DND-41 (cell line): ENCODE measurements at regions not wholly inside any gene's neighbourhood (a gene's known extent, or its start where the extent isn't known, plus 50 kb on each side); places are given as distances from the start of the nearest gene placed in this dataset.
A peak's percentile ranks its signal among the peaks of the same experiment; 100 is the strongest.

Source experiments
- ATAC-seq: fragments of 200-7000 bp; cut with Tn5 transposase; 3 replicates; pipeline ENCODE4 v1.9.1; 2021; ENCODE audit warnings: low read depth; ENCODE audit not compliant: insufficient read depth
- DNase-seq: peaks from one replicate; pipeline ENCODE4 v3.0.0-alpha.2; 2020
- H2AFZ ChIP-seq: 2 replicates; pipeline ENCODE4 v1.6.0; 2012; ENCODE audit warnings: low read depth, low read length
- H3K27ac ChIP-seq: 2 replicates; pipeline ENCODE4 v1.5.1; 2012; ENCODE audit warnings: low read length, inconsistent platforms
- H3K27me3 ChIP-seq: fragments of 200-600 bp; sonication (generic); 2 replicates; pipeline ENCODE4 v1.6.0; 2012; ENCODE audit warnings: low read length, mild to moderate bottlenecking, inconsistent platforms; ENCODE audit not compliant: insufficient read depth, poor library complexity
- H3K36me3 ChIP-seq: 2 replicates; pipeline ENCODE4 v1.5.1; 2012; ENCODE audit warnings: low read length, inconsistent platforms; ENCODE audit not compliant: insufficient read depth
- H3K4me1 ChIP-seq: 2 replicates; pipeline ENCODE4 v1.5.1; 2012; ENCODE audit warnings: mild to moderate bottlenecking, low read length; ENCODE audit not compliant: insufficient read depth
- H3K4me2 ChIP-seq: 2 replicates; pipeline ENCODE4 v1.6.0; 2012; ENCODE audit warnings: mild to moderate bottlenecking, moderate library complexity, low read length, inconsistent platforms; ENCODE audit not compliant: insufficient read depth
- H3K4me3 ChIP-seq, 2 experiments: fragments of 200-600 bp in 1 of 2; shearing (Covaris generic) in 1 of 2; 2 replicates each; pipeline ENCODE4 v1.5.1; 2012 to 2016; ENCODE audit warnings: inconsistent platforms in 2 of 2, low read length in 2 of 2, mild to moderate bottlenecking in 2 of 2, low read depth in 1 of 2, moderate library complexity in 1 of 2
- H3K79me2 ChIP-seq: 2 replicates; pipeline ENCODE4 v1.6.0; 2012; ENCODE audit warnings: low read length, inconsistent platforms; ENCODE audit not compliant: insufficient read depth
- H3K9ac ChIP-seq: 2 replicates; pipeline ENCODE4 v1.6.0; 2012; ENCODE audit warnings: low read depth, mild to moderate bottlenecking, inconsistent platforms, low read length, moderate library complexity
- H3K9me3 ChIP-seq: 2 replicates; pipeline ENCODE4 v1.5.1; 2012; ENCODE audit warnings: low read length, moderate library complexity, mild to moderate bottlenecking, inconsistent platforms; ENCODE audit not compliant: insufficient read depth, severe bottlenecking
- H4K20me1 ChIP-seq: 2 replicates; pipeline ENCODE4 v1.6.0; 2012; ENCODE audit warnings: low read length; ENCODE audit not compliant: insufficient read depth
- EZH2 ChIP-seq: IDR thresholded peaks from 3 replicates; pipeline ENCODE4 v1.6.1; 2012; ENCODE audit warnings: borderline replicate concordance, low read depth, mild to moderate bottlenecking, moderate library complexity, low read length, inconsistent platforms; ENCODE audit not compliant: severe bottlenecking
- TF ChIP-seq, protein P1 (sequence below): IDR thresholded peaks from 2 replicates; pipeline ENCODE4 v1.5.1; 2012; ENCODE audit warnings: borderline replicate concordance, low read length, moderate library complexity, mild to moderate bottlenecking; ENCODE audit not compliant: poor library complexity, severe bottlenecking; ENCODE audit errors: extremely low read depth

DNA sequence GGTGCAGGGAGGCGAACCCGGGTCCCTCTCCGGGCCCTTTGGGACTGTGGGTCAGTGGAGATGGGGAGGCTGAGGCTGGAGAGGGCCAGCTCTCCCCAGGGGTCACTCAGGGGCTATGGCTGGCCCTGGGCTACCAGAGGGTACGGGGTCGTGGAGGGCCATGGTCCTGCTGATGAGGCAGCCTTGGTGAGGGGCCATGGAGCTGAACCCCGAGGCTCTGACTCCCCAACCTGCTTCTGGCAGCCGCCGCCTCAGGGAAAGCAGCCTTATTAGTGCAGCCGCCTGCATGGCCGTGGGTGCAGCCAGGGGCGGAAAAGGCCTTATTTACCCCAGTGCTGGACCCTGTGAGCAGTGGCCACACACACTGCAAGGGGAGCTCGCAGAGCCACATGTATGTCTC lies 139.4 kb downstream of the MIAT start:
- Histone ChIP-seq H3K4me3 (no peak overlapping the region), H3K79me2 (no peaks in the 10 kb centered on the region), H3K9ac (no peak overlapping the region), H4K20me1 (no peaks in the 10 kb centered on the region), H3K4me2 (no peak overlapping the region), H3K4me1 (no peaks in the 10 kb centered on the region), H3K36me3 (peaks cover 6% of the 10 kb centered on the region; the same call in 1 of the 2 replicates), H3K27ac (no peak overlapping the region), H3K27me3 (no peaks in the 10 kb centered on the region), H2AFZ (no peak overlapping the region), H3K9me3 (no peaks in the 10 kb centered on the region)
- ATAC-seq (no peak), DNase-seq (no peak)
- TF ChIP-seq, protein P1, sequence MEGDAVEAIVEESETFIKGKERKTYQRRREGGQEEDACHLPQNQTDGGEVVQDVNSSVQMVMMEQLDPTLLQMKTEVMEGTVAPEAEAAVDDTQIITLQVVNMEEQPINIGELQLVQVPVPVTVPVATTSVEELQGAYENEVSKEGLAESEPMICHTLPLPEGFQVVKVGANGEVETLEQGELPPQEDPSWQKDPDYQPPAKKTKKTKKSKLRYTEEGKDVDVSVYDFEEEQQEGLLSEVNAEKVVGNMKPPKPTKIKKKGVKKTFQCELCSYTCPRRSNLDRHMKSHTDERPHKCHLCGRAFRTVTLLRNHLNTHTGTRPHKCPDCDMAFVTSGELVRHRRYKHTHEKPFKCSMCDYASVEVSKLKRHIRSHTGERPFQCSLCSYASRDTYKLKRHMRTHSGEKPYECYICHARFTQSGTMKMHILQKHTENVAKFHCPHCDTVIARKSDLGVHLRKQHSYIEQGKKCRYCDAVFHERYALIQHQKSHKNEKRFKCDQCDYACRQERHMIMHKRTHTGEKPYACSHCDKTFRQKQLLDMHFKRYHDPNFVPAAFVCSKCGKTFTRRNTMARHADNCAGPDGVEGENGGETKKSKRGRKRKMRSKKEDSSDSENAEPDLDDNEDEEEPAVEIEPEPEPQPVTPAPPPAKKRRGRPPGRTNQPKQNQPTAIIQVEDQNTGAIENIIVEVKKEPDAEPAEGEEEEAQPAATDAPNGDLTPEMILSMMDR, result no peak
- no peak for TF ChIP-seq EZH2

GRCh38 chr22:26797910-26798309 lies 140.5 kb downstream of the MIAT start:
- Histone ChIP-seq H3K79me2 (no peaks in the 10 kb centered on the region), H3K36me3 (peaks cover 3% of the 10 kb centered on the region; the same call in 1 of the 2 replicates), H2AFZ (no peak overlapping the region), H3K4me3 (no peak overlapping the region), H3K27ac (no peak overlapping the region), H3K9ac (no peak overlapping the region), H4K20me1 (no peaks in the 10 kb centered on the region), H3K9me3 (no peaks in the 10 kb centered on the region), H3K4me2 (no peak overlapping the region), H3K4me1 (no peaks in the 10 kb centered on the region), H3K27me3 (no peaks in the 10 kb centered on the region)
- ATAC-seq, result no peak
- TF ChIP-seq, protein P1, result peak; percentile 30
- TF ChIP-seq EZH2, result no peak
- DNase-seq, result no peak

GRCh38 chr22:26798462-26799065 lies 141.2 kb downstream of the MIAT start:
- no peak overlapping the region for H2AFZ ChIP-seq
- H3K27ac ChIP-seq, result no peak overlapping the region
- H3K79me2 ChIP-seq, result no peaks in the 10 kb centered on the region
- H3K36me3 ChIP-seq, result no peaks in the 10 kb centered on the region; the same call in 1 of the 2 replicates
- H3K4me2 ChIP-seq, result no peak overlapping the region
- no peak overlapping the region for H3K4me3 ChIP-seq
- no peak overlapping the region for H3K9ac ChIP-seq
- no peaks in the 10 kb centered on the region for H3K4me1 ChIP-seq
- no peak for DNase-seq
- TF ChIP-seq EZH2, result no peak
- TF ChIP-seq, protein P1, result no peak
- no peaks in the 10 kb centered on the region for H3K9me3 ChIP-seq
- H4K20me1 ChIP-seq, result no peaks in the 10 kb centered on the region
- no peaks in the 10 kb centered on the region for H3K27me3 ChIP-seq
- ATAC-seq, result no peak
